GM19324 (cell line): ENCODE measurements at regions not wholly inside any gene's neighbourhood (a gene's known extent, or its start where the extent isn't known, plus 50 kb on each side); places are given as distances from the start of the nearest gene placed in this dataset.

Experiments used
- ATAC-seq: cut with Tn5 transposase; IDR thresholded peaks from one replicate; pipeline ENCODE4 v1.9.1; 2021; ENCODE audit warnings: mild to moderate bottlenecking, moderate library complexity; ENCODE audit not compliant: unreplicated experiment, low FRiP score

- no peak for ATAC-seq
These were observed 111.6 kb downstream of the MATN1 start for GRCh38 chr1:30611741-30612309.

GRCh38 chr1:30610917-30611316 lies 112.5 kb downstream of the MATN1 start:
- no peak for ATAC-seq

- ATAC-seq, result no peak
These were observed 113.4 kb downstream of the MATN1 start for GRCh38 chr1:30609999-30610345.

GRCh38 chr1:30609336-30609998 lies 113.9 kb downstream of the MATN1 start:
- ATAC-seq, result no peak

GRCh38 chr1:30607723-30608122 lies 115.7 kb downstream of the MATN1 start:
- no peak for ATAC-seq

- ATAC-seq, result no peak
These were observed 117.2 kb downstream of the MATN1 start for GRCh38 chr1:30606166-30606565.

GRCh38 chr1:30605441-30605920 lies 117.9 kb downstream of the MATN1 start:
- no peak for ATAC-seq

GRCh38 chr1:30604801-30605440 lies 118.5 kb downstream of the MATN1 start:
- no peak for ATAC-seq

- ATAC-seq, result no peak
These were observed 120.1 kb downstream of the MATN1 start for GRCh38 chr1:30603081-30603858.

GRCh38 chr1:30601316-30602085 lies 121.9 kb downstream of the MATN1 start:
- ATAC-seq, result no peak

GRCh38 chr1:30600706-30601105 lies 122.7 kb downstream of the MATN1 start:
- ATAC-seq, result no peak

- ATAC-seq, result no peak
These were observed 123.1 kb downstream of the MATN1 start for GRCh38 chr1:30600258-30600657.

- ATAC-seq, result no peak
These were observed 123.7 kb downstream of the MATN1 start for GRCh38 chr1:30599721-30600120.

- no peak for ATAC-seq
These were observed 124.7 kb downstream of the MATN1 start for GRCh38 chr1:30598571-30599114.

GRCh38 chr1:30597711-30598110 lies 125.7 kb downstream of the MATN1 start:
- no peak for ATAC-seq

- no peak for ATAC-seq
These were observed 126.5 kb downstream of the MATN1 start for GRCh38 chr1:30596891-30597290.

GRCh38 chr1:30596470-30596869 lies 126.9 kb downstream of the MATN1 start:
- no peak for ATAC-seq

- no peak for ATAC-seq
These were observed 134.3 kb downstream of the MATN1 start for GRCh38 chr1:30589083-30589482.

- no peak for ATAC-seq
These were observed 134.9 kb downstream of the MATN1 start for GRCh38 chr1:30588311-30589073.
